ENCODE measurements at regions not wholly inside any gene's neighbourhood (a gene's known extent, or its start where the extent isn't known, plus 50 kb on each side); places are given as distances from the start of the nearest gene placed in this dataset.

- ChIA-PET POLR2A (no interaction called here), CTCF (no interaction called here)
- TF ChIP-seq MAX (IDR thresholded peaks at IDR 0.05; ENCODE audit: low read depth) (no peak), FOXJ3 (CRISPR knock-in tag; IDR thresholded peaks at IDR 0.05) (no peak), USF2 (IDR thresholded peaks at IDR 0.05; ENCODE audit: borderline replicate concordance, low read depth, low read length) (no peak), PBX3 (IDR thresholded peaks at IDR 0.05) (no peak), EP300 (IDR thresholded peaks at IDR 0.05; ENCODE audit: borderline replicate concordance in 1 of 2, low read depth in 1 of 2, low read length in 1 of 2) (no peak), GABPA (IDR thresholded peaks at IDR 0.05; ENCODE audit: low read depth) (no peak), CTCF (IDR thresholded peaks at IDR 0.05) (no peak), NFIC (IDR thresholded peaks at IDR 0.05; ENCODE audit: borderline replicate concordance) (no peak), SIN3A (IDR thresholded peaks at IDR 0.05; ENCODE audit: borderline replicate concordance, low read depth, low read length) (no peak), CHD2 (IDR thresholded peaks at IDR 0.05; ENCODE audit: low read length, partially characterized antibody) (no peak)
- Histone ChIP-seq H4K20me1 (ENCODE audit: insufficient read depth) (no peaks in the 10 kb centered on the region), H3K4me1 (ENCODE audit: control insufficient read depth in 1 of 2, insufficient read depth in 2 of 2, low read depth in 1 of 2, low read length in 1 of 2) (peaks cover 0 to 6% of the 10 kb centered on the region in 2 experiments; a peak in 1 of 4 replicates), H3K79me2 (ENCODE audit: insufficient read depth) (no peaks in the 10 kb centered on the region), H3K9me2 (no peaks in the 10 kb centered on the region), H3K9ac (no peak overlapping the region), H3F3A (replicated peaks; ENCODE audit: insufficient read depth) (no peaks in the 10 kb centered on the region), H2AFZ (ENCODE audit: low read depth) (no peak overlapping the region), H3K4me3 (ENCODE audit: low read depth in 2 of 2, low read length in 1 of 2) (no peak overlapping the region), H3K27ac (ENCODE audit: low read depth in 2 of 2, low read length in 1 of 2) (no peak overlapping the region), H3K36me3 (replicated peaks in 1 of 2; ENCODE audit: control insufficient read depth in 1 of 2, insufficient read depth in 2 of 2, low read length in 1 of 2) (no peaks in the 10 kb centered on the region), H3K4me2 (no peak overlapping the region), H3K9me3 (no peaks in the 10 kb centered on the region), H3K27me3 (ENCODE audit: insufficient read depth) (no peaks in the 10 kb centered on the region)
- DNase-seq = no peak
- WGBS (ENCODE audit: low lambda C conversion rate) = 83% methylated on average over 9 of the region's 10 CpGs
These were observed 237.4 kb downstream of the TBL1XR1 start for GRCh38 chr3:176959867-176960266.

- DNase-seq = no peak
- Histone ChIP-seq H3K9me2 (no peaks in the 10 kb centered on the region), H2AFZ (ENCODE audit: low read depth) (no peak overlapping the region), H3K4me3 (ENCODE audit: low read depth in 2 of 2, low read length in 1 of 2) (no peak overlapping the region), H4K20me1 (ENCODE audit: insufficient read depth) (no peaks in the 10 kb centered on the region), H3K4me1 (ENCODE audit: control insufficient read depth in 1 of 2, insufficient read depth in 2 of 2, low read depth in 1 of 2, low read length in 1 of 2) (peaks cover 4 to 9% of the 10 kb centered on the region in 2 experiments; a peak in 2 of 4 replicates), H3K79me2 (ENCODE audit: insufficient read depth) (no peaks in the 10 kb centered on the region), H3K9me3 (no peaks in the 10 kb centered on the region), H3K27me3 (ENCODE audit: insufficient read depth) (no peaks in the 10 kb centered on the region), H3K27ac (ENCODE audit: low read depth in 2 of 2, low read length in 1 of 2) (no peak overlapping the region), H3K4me2 (no peak overlapping the region), H3K9ac (no peak overlapping the region), H3K36me3 (replicated peaks in 1 of 2; ENCODE audit: control insufficient read depth in 1 of 2, insufficient read depth in 2 of 2, low read length in 1 of 2) (no peaks in the 10 kb centered on the region), H3F3A (replicated peaks; ENCODE audit: insufficient read depth) (no peaks in the 10 kb centered on the region)
- no peak for TF ChIP-seq FOXJ3 (CRISPR knock-in tag; IDR thresholded peaks at IDR 0.05)
- no peak for TF ChIP-seq MXI1 (IDR thresholded peaks at IDR 0.05; ENCODE audit: low read depth, low read length)
- no peak for TF ChIP-seq SIN3A (IDR thresholded peaks at IDR 0.05; ENCODE audit: borderline replicate concordance, low read depth, low read length)
- no peak for TF ChIP-seq RXRA (IDR thresholded peaks at IDR 0.05; ENCODE audit: borderline replicate concordance, low read depth)
- CTCF ChIA-PET = no interaction called here
- POLR2A ChIA-PET = no interaction called here
- WGBS (ENCODE audit: low lambda C conversion rate) = 98% methylated on average over 2 of the region's 2 CpGs
These were observed 238.7 kb downstream of the TBL1XR1 start for GRCh38 chr3:176958560-176958959.

Data from SK-N-SH (cell line).